Cardiac muscle cell (in vitro differentiated cells and primary cell): ENCODE measurements at regions not wholly inside any gene's neighbourhood (a gene's known extent, or its start where the extent isn't known, plus 50 kb on each side); places are given as distances from the start of the nearest gene placed in this dataset.

Experiments
- DNase-seq, 2 donors: peaks; one replicate each; pipeline versions ENCODE4 v3.0.0 to v3.0.0-alpha.2; 2010 to 2017; ENCODE audit warnings: low read depth in 1 of 2, low spot score in 1 of 2
- H3K27ac ChIP-seq: fragments of 200-600 bp; sonication (generic); 2 replicates; pipeline ENCODE4 v1.5.1; 2016
- H3K27me3 ChIP-seq: fragments of 200-600 bp; sonication (generic); 2 replicates; pipeline ENCODE4 v1.6.0; 2016; ENCODE audit warnings: control low read depth
- H3K36me3 ChIP-seq: fragments of 200-600 bp; sonication (generic); 2 replicates; pipeline ENCODE4 v1.5.1; 2016; ENCODE audit warnings: control low read depth
- H3K4me1 ChIP-seq: fragments of 200-600 bp; sonication (generic); 2 replicates; pipeline ENCODE4 v1.8.1; 2017; ENCODE audit warnings: low read depth, mild to moderate bottlenecking, mixed run types
- H3K4me3 ChIP-seq: fragments of 200-600 bp; sonication (generic); 2 replicates; pipeline ENCODE4 v1.5.1; 2016; ENCODE audit warnings: mild to moderate bottlenecking
- H3K9me3 ChIP-seq: fragments of 200-600 bp; sonication (generic); 2 replicates; pipeline ENCODE4 v1.5.1; 2017; ENCODE audit warnings: low read depth, mild to moderate bottlenecking, control low read depth
- TF ChIP-seq, protein P1 (sequence below): IDR thresholded peaks from 2 replicates; pipeline ENCODE4 v1.5.1; 2012; ENCODE audit warnings: low read depth, mild to moderate bottlenecking, low read length

DNA sequence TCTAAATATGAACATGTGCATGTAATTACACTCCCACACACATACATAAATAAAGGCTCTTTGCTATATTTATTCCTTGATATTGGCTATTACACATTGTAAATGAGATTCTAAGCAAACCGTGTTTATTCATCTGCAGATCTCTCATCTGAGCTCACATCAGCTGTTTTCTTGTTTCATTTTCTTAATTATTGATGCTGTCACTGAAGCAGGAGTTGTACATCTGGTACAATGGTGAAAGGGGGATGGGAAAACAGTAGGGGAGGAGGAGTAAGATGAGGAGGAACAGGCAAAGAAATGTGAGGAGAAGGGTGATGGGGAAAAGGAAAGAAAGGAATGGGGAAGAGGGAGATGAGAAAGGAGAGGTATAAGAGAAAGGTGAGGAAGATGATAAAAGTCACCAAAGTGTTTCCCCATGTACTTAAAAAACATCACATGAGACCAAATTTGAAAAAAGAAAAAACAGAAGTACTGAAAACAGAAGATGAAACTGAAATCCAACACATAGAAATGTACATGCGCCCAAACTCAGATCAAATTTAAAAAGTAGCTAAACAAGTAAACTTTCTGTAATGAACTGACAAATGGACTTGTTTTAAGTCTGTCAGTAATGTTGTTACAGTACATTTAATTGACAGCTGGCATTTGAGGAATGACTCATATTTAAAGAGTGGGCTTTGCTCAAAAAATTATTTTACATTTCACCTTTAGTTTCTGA, 472.2 kb downstream of the ARL4A start:
- Histone ChIP-seq H3K4me1 (no peaks in the 10 kb centered on the region), H3K27ac (no peak overlapping the region), H3K36me3 (no peaks in the 10 kb centered on the region), H3K4me3 (no peak overlapping the region), H3K9me3 (no peaks in the 10 kb centered on the region), H3K27me3 (no peaks in the 10 kb centered on the region)
- no peak for DNase-seq
- TF ChIP-seq, protein P1, sequence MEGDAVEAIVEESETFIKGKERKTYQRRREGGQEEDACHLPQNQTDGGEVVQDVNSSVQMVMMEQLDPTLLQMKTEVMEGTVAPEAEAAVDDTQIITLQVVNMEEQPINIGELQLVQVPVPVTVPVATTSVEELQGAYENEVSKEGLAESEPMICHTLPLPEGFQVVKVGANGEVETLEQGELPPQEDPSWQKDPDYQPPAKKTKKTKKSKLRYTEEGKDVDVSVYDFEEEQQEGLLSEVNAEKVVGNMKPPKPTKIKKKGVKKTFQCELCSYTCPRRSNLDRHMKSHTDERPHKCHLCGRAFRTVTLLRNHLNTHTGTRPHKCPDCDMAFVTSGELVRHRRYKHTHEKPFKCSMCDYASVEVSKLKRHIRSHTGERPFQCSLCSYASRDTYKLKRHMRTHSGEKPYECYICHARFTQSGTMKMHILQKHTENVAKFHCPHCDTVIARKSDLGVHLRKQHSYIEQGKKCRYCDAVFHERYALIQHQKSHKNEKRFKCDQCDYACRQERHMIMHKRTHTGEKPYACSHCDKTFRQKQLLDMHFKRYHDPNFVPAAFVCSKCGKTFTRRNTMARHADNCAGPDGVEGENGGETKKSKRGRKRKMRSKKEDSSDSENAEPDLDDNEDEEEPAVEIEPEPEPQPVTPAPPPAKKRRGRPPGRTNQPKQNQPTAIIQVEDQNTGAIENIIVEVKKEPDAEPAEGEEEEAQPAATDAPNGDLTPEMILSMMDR: no peak

DNA sequence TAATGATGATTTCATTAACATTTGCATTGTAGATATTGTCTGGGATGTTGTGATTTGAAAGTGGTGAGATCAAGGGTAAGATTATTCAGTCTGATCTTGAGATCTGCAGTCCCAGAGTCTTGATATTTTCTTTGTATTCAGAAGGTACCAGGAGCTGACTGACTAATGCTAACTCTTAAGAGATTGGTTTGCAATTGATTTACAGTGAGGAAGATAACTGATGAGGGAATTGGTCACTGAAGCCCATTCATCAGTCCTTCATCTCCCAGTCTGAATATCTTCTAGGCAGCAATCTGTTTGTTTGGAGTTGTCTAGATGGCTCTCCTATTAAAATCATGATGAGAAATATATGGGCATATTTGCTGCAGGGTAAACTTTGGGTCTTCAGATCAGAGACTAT, 473.7 kb downstream of the ARL4A start:
- H3K36me3 ChIP-seq: no peaks in the 10 kb centered on the region
- H3K4me1 ChIP-seq: no peaks in the 10 kb centered on the region
- H3K9me3 ChIP-seq: no peaks in the 10 kb centered on the region
- H3K27ac ChIP-seq: no peak overlapping the region
- TF ChIP-seq, protein P1: no peak
- no peak for DNase-seq
- no peak overlapping the region for H3K4me3 ChIP-seq
- H3K27me3 ChIP-seq: no peaks in the 10 kb centered on the region

DNA sequence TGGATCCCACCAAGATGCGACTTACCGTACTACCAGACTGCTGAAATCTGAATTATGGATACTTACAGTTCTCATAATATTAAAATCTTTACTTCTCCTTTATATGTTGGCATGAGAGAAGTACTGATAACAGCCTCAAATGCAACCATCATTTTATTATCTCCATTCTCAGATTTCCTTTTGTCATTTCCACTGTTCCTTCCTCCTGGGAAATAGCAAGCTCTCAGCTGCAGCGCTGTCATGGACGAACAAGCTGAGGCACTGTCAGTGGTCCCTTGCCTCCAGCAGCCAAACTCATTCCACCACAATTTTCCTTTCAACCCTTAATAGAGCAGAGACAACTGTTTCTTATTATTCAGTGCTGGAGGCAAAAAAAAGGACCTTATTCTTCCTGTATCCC, 478.4 kb downstream of the ARL4A start:
- Histone ChIP-seq H3K9me3 (no peaks in the 10 kb centered on the region), H3K4me1 (no peaks in the 10 kb centered on the region), H3K27ac (no peak overlapping the region), H3K27me3 (no peaks in the 10 kb centered on the region), H3K36me3 (no peaks in the 10 kb centered on the region), H3K4me3 (no peak overlapping the region)
- no peak for DNase-seq
- TF ChIP-seq, protein P1: no peak

DNA sequence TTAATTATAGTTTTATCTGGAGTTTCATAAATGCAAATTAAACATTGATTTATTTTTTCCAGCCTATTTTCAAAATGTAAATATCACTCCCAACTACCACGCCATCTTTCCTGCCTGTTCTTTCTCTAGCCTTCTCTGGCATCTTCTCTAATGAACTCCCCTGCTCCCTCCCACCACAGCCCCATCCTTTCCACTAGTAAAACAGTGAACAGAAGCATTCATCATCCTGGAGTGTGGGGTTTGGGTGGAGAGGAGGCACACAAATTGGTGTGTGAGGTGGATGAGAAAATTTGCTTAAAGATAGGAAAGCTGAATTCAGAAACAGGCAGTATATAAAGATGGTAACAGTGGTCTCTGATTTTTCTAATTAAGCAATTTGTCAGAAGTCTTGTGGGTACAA, 479.4 kb downstream of the ARL4A start:
- TF ChIP-seq, protein P1: no peak
- Histone ChIP-seq H3K4me3 (no peak overlapping the region), H3K36me3 (no peaks in the 10 kb centered on the region), H3K27me3 (no peaks in the 10 kb centered on the region), H3K9me3 (no peaks in the 10 kb centered on the region), H3K4me1 (no peaks in the 10 kb centered on the region), H3K27ac (no peak overlapping the region)
- DNase-seq: no peak

DNA sequence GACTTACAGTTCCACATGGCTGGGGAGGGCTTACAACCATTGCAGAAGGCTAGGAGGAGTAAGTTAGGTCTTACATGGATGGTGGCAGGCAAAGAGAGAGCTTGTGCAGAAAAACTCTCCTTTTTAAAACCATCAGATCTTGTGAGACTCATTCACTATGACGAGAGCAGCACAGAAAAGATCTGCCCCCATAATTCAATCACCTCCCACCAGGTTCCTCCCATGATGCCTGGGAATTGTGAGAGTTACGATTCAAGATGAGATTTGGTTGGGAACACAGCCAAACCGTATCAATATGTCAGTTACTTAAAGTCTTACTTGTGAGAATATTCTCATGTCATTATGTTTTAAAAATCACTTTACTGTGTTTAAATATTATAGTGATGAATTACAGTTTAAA, 481.9 kb downstream of the ARL4A start:
- Histone ChIP-seq H3K4me3 (no peak overlapping the region), H3K27me3 (no peaks in the 10 kb centered on the region), H3K27ac (no peak overlapping the region), H3K36me3 (no peaks in the 10 kb centered on the region), H3K9me3 (no peaks in the 10 kb centered on the region), H3K4me1 (no peaks in the 10 kb centered on the region)
- TF ChIP-seq, protein P1: no peak
- DNase-seq: no peak
